GM10248 (cell line): ENCODE measurements at regions not wholly inside any gene's neighbourhood (a gene's known extent, or its start where the extent isn't known, plus 50 kb on each side); places are given as distances from the start of the nearest gene placed in this dataset.

Source experiments
- CTCF ChIA-PET: fragments of 300-600 bp; sonication (Branson Sonifier 250); formaldehyde crosslinking; extraction: SDS; loops from one replicate; lab custom pipeline; 2021; ENCODE audit warnings: antibody characterized with exemption; lab: Yijun Ruan, JAX
- POLR2A ChIA-PET: fragments of 350-650 bp; sonication (Branson Sonifier 250); formaldehyde crosslinking; extraction: SDS; loops from one replicate; lab custom pipeline; 2020; ENCODE audit warnings: antibody characterized with exemption; lab: Yijun Ruan, JAX
- DNase-seq: peaks from one replicate; pipeline ENCODE4 v3.0.0; 2012; ENCODE audit errors: extremely low spot score
- TF ChIP-seq, protein P1 (sequence below): IDR thresholded peaks from 2 replicates; pipeline ENCODE4 v1.5.1; 2012; ENCODE audit warnings: mild to moderate bottlenecking, low read depth; ENCODE audit errors: extremely low read depth, missing control alignments, control extremely low read depth

DNA sequence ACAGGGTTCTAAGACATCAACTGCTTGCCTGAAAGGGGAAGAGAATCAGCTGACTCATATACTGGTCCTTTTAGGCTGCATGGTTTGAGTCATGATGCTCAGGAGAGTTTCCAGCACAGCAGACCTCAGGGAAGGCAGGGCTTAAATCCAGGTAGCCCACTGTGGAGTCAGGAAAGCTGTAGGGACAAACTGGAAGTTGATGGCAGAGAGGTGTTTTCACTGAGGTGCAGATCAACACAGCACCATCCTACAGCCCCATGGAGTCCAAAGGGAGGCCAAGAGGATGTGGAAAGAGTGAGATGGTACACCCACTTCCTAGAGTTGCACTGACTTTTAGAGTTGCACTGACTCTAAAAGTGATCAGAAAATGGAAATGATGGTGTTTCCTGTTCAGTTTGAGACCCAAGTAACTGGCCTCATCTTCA lies 252.4 kb upstream of the DUSP10 start:
- TF ChIP-seq, protein P1, sequence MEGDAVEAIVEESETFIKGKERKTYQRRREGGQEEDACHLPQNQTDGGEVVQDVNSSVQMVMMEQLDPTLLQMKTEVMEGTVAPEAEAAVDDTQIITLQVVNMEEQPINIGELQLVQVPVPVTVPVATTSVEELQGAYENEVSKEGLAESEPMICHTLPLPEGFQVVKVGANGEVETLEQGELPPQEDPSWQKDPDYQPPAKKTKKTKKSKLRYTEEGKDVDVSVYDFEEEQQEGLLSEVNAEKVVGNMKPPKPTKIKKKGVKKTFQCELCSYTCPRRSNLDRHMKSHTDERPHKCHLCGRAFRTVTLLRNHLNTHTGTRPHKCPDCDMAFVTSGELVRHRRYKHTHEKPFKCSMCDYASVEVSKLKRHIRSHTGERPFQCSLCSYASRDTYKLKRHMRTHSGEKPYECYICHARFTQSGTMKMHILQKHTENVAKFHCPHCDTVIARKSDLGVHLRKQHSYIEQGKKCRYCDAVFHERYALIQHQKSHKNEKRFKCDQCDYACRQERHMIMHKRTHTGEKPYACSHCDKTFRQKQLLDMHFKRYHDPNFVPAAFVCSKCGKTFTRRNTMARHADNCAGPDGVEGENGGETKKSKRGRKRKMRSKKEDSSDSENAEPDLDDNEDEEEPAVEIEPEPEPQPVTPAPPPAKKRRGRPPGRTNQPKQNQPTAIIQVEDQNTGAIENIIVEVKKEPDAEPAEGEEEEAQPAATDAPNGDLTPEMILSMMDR, result no peak
- ChIA-PET POLR2A (interaction anchor here (0.9 kb wide), 1 partner anchor 251 kb away, joined by 3 read pairs; no protein-coding TSS in a partner anchor), CTCF (interaction anchor here (0.8 to 4.6 kb wide), 2 partner anchors 11 to 19 kb away, joined by 3 to 18 read pairs; no protein-coding TSS in a partner anchor)
- DNase-seq, result peak; percentile 31

DNA sequence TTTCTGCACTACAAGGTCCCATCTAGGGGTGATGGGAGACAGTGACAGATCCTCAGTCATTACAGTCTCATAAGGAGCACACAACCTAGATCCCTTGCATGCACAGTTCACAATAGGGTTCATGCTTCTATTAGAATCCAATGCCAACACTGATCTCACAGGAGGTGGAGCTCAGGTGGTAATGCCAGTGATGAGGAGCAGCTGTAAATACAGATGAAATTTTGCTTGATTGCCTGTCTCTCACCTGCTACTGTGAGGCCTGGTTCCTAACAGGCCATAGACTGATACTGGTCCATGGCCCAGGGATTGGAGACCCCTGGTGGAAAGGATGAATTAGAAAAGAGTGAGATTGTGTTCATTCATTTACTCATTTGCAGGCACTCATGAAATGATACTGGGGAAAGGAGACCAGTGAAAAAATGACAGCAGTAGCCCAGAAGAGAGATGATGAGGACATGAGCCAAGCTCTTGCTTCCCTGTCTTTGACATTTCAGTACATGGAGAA lies 251.6 kb upstream of the DUSP10 start:
- ChIA-PET POLR2A (interaction anchor here (0.9 kb wide), 1 partner anchor 250 kb away, joined by 3 read pairs; no protein-coding TSS in a partner anchor), CTCF (interaction anchor here (0.8 to 4.6 kb wide), 5 partner anchors 10 to 21 kb away, joined by 3 to 18 read pairs (median 7); no protein-coding TSS in a partner anchor)
- no peak for DNase-seq

DNA sequence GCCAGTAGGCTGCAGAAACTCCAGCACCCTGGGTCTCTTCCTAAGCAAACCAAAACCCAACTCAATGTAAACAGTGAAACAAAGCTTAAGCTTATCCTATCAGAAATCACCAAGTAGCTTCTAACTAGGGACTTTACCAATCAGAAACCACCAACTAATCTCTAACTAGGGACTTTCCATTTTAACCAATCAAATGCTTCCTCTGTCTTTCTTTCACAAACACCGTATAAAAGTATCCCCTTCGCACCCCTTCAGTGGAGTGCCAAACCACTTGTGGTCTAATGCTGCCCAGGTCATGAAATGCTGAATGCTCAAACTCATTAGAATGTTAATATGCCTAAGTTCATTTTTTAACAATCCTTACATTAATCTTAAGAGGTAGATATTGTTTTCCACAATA lies 250.5 kb upstream of the DUSP10 start:
- POLR2A ChIA-PET, result no interaction called here
- TF ChIP-seq, protein P1, result no peak
- DNase-seq, result no peak
- CTCF ChIA-PET, result interaction anchor here (0.8 to 4.6 kb wide), 6 partner anchors 9 to 31 kb away, joined by 3 to 18 read pairs (median 6); no protein-coding TSS in a partner anchor

More for the DNA sequence above, 251.6 kb upstream of the DUSP10 start:
- TF ChIP-seq, protein P1, result no peak

DNA sequence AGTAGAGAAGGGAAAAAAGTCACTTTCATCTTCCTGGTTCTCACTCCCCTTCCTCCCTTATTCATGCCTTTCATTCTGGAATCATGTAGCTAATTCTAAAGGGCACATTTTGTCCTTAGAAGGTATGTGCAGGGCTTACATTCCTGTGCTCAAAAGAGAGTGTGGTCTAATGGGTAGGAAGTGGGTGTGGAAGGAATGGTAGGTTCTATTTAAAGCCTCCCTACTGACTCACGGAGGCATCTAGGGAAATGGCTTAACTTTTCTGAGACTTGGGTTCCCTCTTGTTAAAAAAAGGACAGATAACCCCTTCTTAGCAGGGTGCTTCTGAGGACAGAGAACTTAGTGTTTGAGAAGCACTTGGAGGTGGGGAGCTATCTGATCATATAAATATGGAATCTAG lies 249.3 kb upstream of the DUSP10 start:
- no peak for DNase-seq
- TF ChIP-seq, protein P1, result no peak
- CTCF ChIA-PET, result interaction anchor here (1.5 to 4.6 kb wide), 5 partner anchors 8 to 31 kb away, joined by 5 to 18 read pairs (median 7); no protein-coding TSS in a partner anchor
- POLR2A ChIA-PET, result no interaction called here

DNA sequence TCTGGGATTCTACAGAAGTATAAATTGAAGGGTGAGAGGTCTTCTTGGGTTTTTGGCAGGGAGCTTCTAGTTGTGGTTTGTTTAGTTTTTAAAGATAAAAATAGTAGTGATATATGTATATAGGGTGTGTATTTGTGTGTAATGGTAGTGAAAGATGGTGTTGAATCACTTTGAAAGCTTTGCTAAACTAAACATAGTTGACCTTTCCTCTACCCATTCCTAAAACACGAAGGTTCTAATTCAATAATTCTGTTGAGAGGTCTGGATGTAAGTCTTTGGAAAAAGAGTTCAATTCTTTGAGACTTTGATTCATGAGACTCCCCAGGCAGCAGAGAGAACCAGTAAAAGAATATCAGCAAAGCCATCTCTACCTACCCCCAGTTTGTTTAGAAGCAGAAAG lies 247.9 kb upstream of the DUSP10 start:
- no peak for DNase-seq
- TF ChIP-seq, protein P1, result no peak
- ChIA-PET CTCF (interaction anchor here (1.0 kb wide), 1 partner anchor 10 kb away, joined by 3 read pairs; no protein-coding TSS in a partner anchor), POLR2A (no interaction called here)

DNA sequence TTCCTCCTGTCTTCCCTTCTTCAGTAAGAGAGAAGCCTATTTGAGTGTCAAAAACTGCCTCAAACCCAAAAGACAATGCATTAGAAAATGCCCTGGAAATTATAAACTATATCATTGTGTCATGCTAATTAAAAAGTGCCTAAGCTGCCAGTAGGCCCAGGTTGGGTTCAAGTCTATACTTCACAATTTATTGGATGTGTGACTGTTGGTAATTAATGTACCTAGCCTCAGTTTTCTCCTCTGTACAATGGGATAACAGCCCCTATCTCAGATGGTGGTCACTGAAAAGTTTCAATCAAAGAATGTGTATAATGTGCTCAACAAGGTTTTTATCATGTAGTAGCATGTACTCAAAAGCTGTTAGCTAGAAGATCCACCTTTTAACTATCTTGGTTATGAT lies 246.9 kb upstream of the DUSP10 start:
- POLR2A ChIA-PET, result no interaction called here
- no peak for DNase-seq
- TF ChIP-seq, protein P1, result no peak
- CTCF ChIA-PET, result no interaction called here
